ENCODE measurements at regions not wholly inside any gene's neighbourhood (a gene's known extent, or its start where the extent isn't known, plus 50 kb on each side); places are given as distances from the start of the nearest gene placed in this dataset.
"Not testable (repeated sequence)": the region's sequence is repeated elsewhere in the genome, so short reads cannot be mapped to it uniquely, and the experiment has no call there.

DNA sequence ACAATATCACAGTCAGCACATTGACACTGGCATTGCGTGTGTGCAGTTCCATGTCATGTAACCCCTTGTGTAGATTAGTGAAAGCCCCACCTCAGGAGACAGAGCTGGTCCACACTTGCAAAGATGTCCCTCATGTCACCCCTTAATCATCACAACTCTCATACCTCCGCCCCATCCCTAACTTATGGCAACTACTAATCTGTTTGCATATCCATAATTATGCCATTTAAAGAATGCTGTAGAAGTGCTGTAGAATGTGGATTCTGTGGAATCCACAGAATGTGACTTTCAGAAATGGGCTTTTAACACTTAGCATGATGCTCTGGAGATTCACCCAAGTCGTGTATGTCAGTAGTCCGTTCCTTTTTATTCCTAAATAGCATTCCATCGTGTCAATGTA, 102.8 kb upstream of the VSTM2A start:
- no peak overlapping the region for H4K12ac ChIP-seq (ENCODE audit: low read depth, low read length)
- no peak overlapping the region for H2AK5ac ChIP-seq (ENCODE audit: low read length)
- H3K4ac ChIP-seq (ENCODE audit: low read depth, low read length): no peak overlapping the region
- no peaks in the 10 kb centered on the region for H3K27me3 ChIP-seq (ENCODE audit: insufficient read depth, low read length)
- H3K9ac ChIP-seq (ENCODE audit: low read length): no peak overlapping the region
- no peak overlapping the region for H2AFZ ChIP-seq (ENCODE audit: insufficient read depth, low read length, poor library complexity)
- H3K36me3 ChIP-seq (ENCODE audit: control insufficient read depth in 1 of 2, insufficient read depth in 2 of 2, low read length in 2 of 2): no peaks in the 10 kb centered on the region
- no CpG with 5 or more reads among the region's 5 CpGs for WGBS (ENCODE audit: extremely low coverage, insufficient coverage, insufficient read length)
- no peak overlapping the region for H2BK12ac ChIP-seq (ENCODE audit: low read length)
- H3K14ac ChIP-seq (ENCODE audit: low read length): no peak overlapping the region
- no peak overlapping the region for H3K4me3 ChIP-seq (ENCODE audit: low read depth, low read length)
- H3K4me1 ChIP-seq (ENCODE audit: control insufficient read depth in 1 of 2, insufficient read depth in 2 of 2, low read length in 2 of 2): no peaks in the 10 kb centered on the region
- H4K8ac ChIP-seq (ENCODE audit: low read depth, low read length): no peak overlapping the region
- H3K79me1 ChIP-seq (ENCODE audit: low read length): no peaks in the 10 kb centered on the region
- no peak overlapping the region for H3K4me2 ChIP-seq (ENCODE audit: low read length)
- no peak overlapping the region for H2BK120ac ChIP-seq (ENCODE audit: insufficient read depth, low read length, poor library complexity)
- H3K18ac ChIP-seq (ENCODE audit: low read length): no peak overlapping the region
- no peak overlapping the region for H3K23ac ChIP-seq (ENCODE audit: low read length)
- H2BK5ac ChIP-seq (ENCODE audit: low read depth, low read length, poor library complexity): no peak overlapping the region
- H4K91ac ChIP-seq (ENCODE audit: low read depth, low read length): no peak overlapping the region
- DNase-seq: peak in 1 of 2 donors; percentile 12
- no peaks in the 10 kb centered on the region for H3K79me2 ChIP-seq (ENCODE audit: control insufficient read depth, insufficient read depth, low read length, poor library complexity)
- no peak overlapping the region for H3K27ac ChIP-seq (ENCODE audit: low read depth, low read length)
- H3K9me3 ChIP-seq (ENCODE audit: insufficient read depth, low read depth, low read length): peaks cover 5% of the 10 kb centered on the region

DNA sequence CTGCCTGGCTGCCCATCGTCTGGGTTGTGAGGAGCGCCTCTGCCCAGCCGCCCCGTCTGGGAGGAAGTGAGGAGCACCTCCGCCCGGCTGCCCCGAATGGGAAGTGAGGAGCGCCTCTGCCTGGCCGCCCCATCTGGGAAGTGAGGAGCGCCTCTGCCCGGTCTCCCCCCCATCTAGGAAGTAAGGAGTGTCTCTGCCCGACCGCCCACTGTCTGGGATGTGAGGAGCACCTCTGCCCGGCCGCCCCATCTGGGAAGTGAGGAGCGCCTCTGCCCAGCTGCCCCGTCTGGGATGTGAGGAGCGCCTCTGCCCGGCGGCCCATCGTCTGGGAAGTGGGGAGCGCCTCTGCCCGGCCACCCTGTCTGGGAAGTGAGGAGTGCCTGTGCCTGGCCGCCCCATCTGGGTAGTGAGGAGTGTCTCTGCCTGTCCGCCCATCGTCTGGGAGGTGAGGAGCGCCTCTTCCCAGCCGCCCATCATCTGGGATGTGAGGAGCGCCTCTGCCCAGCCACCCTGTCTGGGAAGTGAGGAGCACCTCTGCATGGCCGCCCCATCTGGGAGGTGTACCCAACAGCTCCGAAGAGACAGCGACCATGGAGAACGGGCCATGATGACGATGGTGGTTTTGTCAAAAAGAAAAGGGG, 98.0 kb upstream of the VSTM2A start:
- not testable (repeated sequence) for H2BK12ac ChIP-seq (ENCODE audit: low read length); H3K4me3 ChIP-seq (ENCODE audit: low read depth, low read length); H4K91ac ChIP-seq (ENCODE audit: low read depth, low read length); H3K79me1 ChIP-seq (ENCODE audit: low read length); H3K27me3 ChIP-seq (ENCODE audit: insufficient read depth, low read length); H3K4ac ChIP-seq (ENCODE audit: low read depth, low read length); H2BK120ac ChIP-seq (ENCODE audit: insufficient read depth, low read length, poor library complexity); H3K27ac ChIP-seq (ENCODE audit: low read depth, low read length); H3K9me3 ChIP-seq (ENCODE audit: insufficient read depth, low read depth, low read length); H3K4me1 ChIP-seq (ENCODE audit: control insufficient read depth in 1 of 2, insufficient read depth in 2 of 2, low read length in 2 of 2); H2AK5ac ChIP-seq (ENCODE audit: low read length); H3K79me2 ChIP-seq (ENCODE audit: control insufficient read depth, insufficient read depth, low read length, poor library complexity); H3K9ac ChIP-seq (ENCODE audit: low read length); DNase-seq; H3K4me2 ChIP-seq (ENCODE audit: low read length); H3K36me3 ChIP-seq (ENCODE audit: control insufficient read depth in 1 of 2, insufficient read depth in 2 of 2, low read length in 2 of 2); H2BK5ac ChIP-seq (ENCODE audit: low read depth, low read length, poor library complexity); H2AFZ ChIP-seq (ENCODE audit: insufficient read depth, low read length, poor library complexity); H3K18ac ChIP-seq (ENCODE audit: low read length); H3K23ac ChIP-seq (ENCODE audit: low read length); H4K8ac ChIP-seq (ENCODE audit: low read depth, low read length); H3K14ac ChIP-seq (ENCODE audit: low read length)
- WGBS (ENCODE audit: extremely low coverage, insufficient coverage, insufficient read length): no CpG with 5 or more reads among the region's 34 CpGs
- H4K12ac ChIP-seq (ENCODE audit: low read depth, low read length): peak overlapping the region; percentile 43

DNA sequence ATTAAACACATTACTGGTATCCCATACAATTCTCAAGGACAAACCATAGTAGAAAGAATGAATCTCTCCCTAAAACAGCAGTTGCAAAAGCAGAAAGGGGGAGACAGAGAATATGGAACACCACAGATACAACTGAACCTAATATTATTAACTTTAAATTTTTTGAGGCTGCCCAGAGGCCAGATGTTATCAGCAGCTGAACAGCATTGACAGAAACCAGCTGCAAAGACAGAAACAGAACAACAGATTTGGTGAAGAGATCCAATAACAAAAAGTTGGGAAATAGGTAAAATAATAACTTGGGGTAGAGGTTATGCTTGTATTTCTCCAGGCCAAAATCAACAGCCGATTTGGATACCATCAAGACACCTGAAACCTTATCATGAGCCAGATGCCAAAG, 89.0 kb upstream of the VSTM2A start:
- H2BK5ac ChIP-seq (ENCODE audit: low read depth, low read length, poor library complexity); H2AFZ ChIP-seq (ENCODE audit: insufficient read depth, low read length, poor library complexity); H4K12ac ChIP-seq (ENCODE audit: low read depth, low read length); H2BK12ac ChIP-seq (ENCODE audit: low read length); H3K79me1 ChIP-seq (ENCODE audit: low read length); H2AK5ac ChIP-seq (ENCODE audit: low read length); H4K8ac ChIP-seq (ENCODE audit: low read depth, low read length); H3K4me1 ChIP-seq (ENCODE audit: control insufficient read depth in 1 of 2, insufficient read depth in 2 of 2, low read length in 2 of 2); DNase-seq; H4K91ac ChIP-seq (ENCODE audit: low read depth, low read length); H3K9ac ChIP-seq (ENCODE audit: low read length); H3K27ac ChIP-seq (ENCODE audit: low read depth, low read length); H3K4me3 ChIP-seq (ENCODE audit: low read depth, low read length); H3K27me3 ChIP-seq (ENCODE audit: insufficient read depth, low read length); H3K23ac ChIP-seq (ENCODE audit: low read length); H3K18ac ChIP-seq (ENCODE audit: low read length); H3K79me2 ChIP-seq (ENCODE audit: control insufficient read depth, insufficient read depth, low read length, poor library complexity); H2BK120ac ChIP-seq (ENCODE audit: insufficient read depth, low read length, poor library complexity); H3K4ac ChIP-seq (ENCODE audit: low read depth, low read length); H3K9me3 ChIP-seq (ENCODE audit: insufficient read depth, low read depth, low read length); H3K4me2 ChIP-seq (ENCODE audit: low read length); H3K14ac ChIP-seq (ENCODE audit: low read length); H3K36me3 ChIP-seq (ENCODE audit: control insufficient read depth in 1 of 2, insufficient read depth in 2 of 2, low read length in 2 of 2): not testable (repeated sequence)
- no CpG with 5 or more reads among the region's 1 CpG for WGBS (ENCODE audit: extremely low coverage, insufficient coverage, insufficient read length)

DNA sequence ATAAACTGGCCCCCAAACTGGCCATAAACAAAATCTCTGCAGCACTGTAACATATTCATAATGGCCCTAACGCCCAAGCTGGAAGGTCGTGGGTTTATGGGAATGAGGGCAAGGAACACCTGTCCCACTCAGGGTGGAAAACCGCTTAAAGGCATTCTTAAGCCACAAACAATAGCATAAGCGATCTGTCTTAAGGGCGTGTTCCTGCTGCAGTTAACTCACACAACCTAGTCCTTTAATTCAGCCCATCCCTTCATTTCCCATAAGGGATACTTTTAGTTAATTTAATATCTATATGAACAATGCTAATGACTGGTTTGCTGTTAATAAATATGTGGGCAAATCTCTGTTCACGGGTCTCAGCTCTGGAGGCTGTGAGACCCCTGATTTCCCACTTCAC, 87.5 kb upstream of the VSTM2A start:
- H3K9ac ChIP-seq (ENCODE audit: low read length); H2BK5ac ChIP-seq (ENCODE audit: low read depth, low read length, poor library complexity); H2AK5ac ChIP-seq (ENCODE audit: low read length); H3K27me3 ChIP-seq (ENCODE audit: insufficient read depth, low read length); H3K4me3 ChIP-seq (ENCODE audit: low read depth, low read length); DNase-seq; H3K79me1 ChIP-seq (ENCODE audit: low read length); H4K12ac ChIP-seq (ENCODE audit: low read depth, low read length); H3K23ac ChIP-seq (ENCODE audit: low read length); H3K14ac ChIP-seq (ENCODE audit: low read length); H3K18ac ChIP-seq (ENCODE audit: low read length); H3K36me3 ChIP-seq (ENCODE audit: control insufficient read depth in 1 of 2, insufficient read depth in 2 of 2, low read length in 2 of 2); H3K4me2 ChIP-seq (ENCODE audit: low read length); H3K79me2 ChIP-seq (ENCODE audit: control insufficient read depth, insufficient read depth, low read length, poor library complexity); H2BK120ac ChIP-seq (ENCODE audit: insufficient read depth, low read length, poor library complexity); H4K8ac ChIP-seq (ENCODE audit: low read depth, low read length); H4K91ac ChIP-seq (ENCODE audit: low read depth, low read length); H2AFZ ChIP-seq (ENCODE audit: insufficient read depth, low read length, poor library complexity); H3K4me1 ChIP-seq (ENCODE audit: control insufficient read depth in 1 of 2, insufficient read depth in 2 of 2, low read length in 2 of 2); H3K27ac ChIP-seq (ENCODE audit: low read depth, low read length); H3K4ac ChIP-seq (ENCODE audit: low read depth, low read length); H2BK12ac ChIP-seq (ENCODE audit: low read length): not testable (repeated sequence)
- peaks cover 14% of the 10 kb centered on the region for H3K9me3 ChIP-seq (ENCODE audit: insufficient read depth, low read depth, low read length)
- no CpG with 5 or more reads among the region's 6 CpGs for WGBS (ENCODE audit: extremely low coverage, insufficient coverage, insufficient read length)

Measured in trophoblast cell (in vitro differentiated cells and primary cell).